DMS153 treated with DMSO at 0.1 percent for 48 hours (cell line): ENCODE measurements at regions not wholly inside any gene's neighbourhood (a gene's known extent, or its start where the extent isn't known, plus 50 kb on each side); places are given as distances from the start of the nearest gene placed in this dataset.
"Not testable (repeated sequence)": the region's sequence is repeated elsewhere in the genome, so short reads cannot be mapped to it uniquely, and the experiment has no call there.

Experiments used
- DNase-seq: peaks from one replicate; lab custom pipeline; 2025; ENCODE audit not compliant: unreplicated experiment; lab: John Stamatoyannopoulos, UW

- no peak for DNase-seq
Measured at GRCh38 chr1:29774355-29774754, 538.0 kb downstream of the PTPRU start.

GRCh38 chr1:29772584-29773100 lies 536.3 kb downstream of the PTPRU start:
- no peak for DNase-seq

- DNase-seq: no peak
Measured at GRCh38 chr1:29767769-29768425, 531.6 kb downstream of the PTPRU start.

- DNase-seq: no peak
Measured at GRCh38 chr1:29767088-29767685, 530.9 kb downstream of the PTPRU start.

GRCh38 chr1:29762635-29763034 lies 526.3 kb downstream of the PTPRU start:
- DNase-seq: no peak

DNA sequence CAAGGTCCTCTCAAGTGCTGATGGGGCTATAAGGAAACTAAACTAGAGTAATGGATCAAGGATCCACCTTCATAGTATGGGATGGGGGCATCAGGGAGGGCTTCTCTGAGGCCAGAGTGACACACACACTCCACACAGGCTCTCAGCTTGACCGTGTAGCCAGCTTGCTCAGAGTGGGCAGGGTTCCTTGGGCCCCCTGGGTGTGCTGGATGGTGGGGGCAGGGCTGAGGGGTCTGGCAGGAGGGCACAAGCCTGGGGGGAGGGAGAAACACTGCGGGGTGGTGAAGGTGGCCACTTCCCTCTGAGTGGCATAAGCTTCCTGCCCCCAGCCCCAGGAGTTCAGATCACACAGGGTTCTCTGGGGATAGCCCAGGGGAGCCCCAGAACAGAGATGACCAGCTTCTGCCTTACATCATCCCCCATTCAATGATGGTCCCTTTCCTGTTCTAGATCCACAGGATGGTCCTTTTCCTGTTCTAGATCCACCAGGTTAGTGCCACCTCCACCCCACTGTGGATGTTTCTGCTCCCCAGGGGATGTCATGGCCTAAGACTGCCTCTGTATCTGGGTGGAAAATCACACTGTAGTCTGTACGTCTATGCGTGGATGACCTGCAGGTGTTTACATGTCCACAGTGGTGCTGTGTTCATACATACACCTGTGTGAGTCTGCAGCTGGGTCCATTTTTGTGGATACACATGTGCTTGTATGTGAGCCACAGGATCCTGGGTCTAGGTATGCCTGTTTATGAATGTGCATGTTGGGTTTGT lies 525.0 kb downstream of the PTPRU start:
- DNase-seq: no peak

DNA sequence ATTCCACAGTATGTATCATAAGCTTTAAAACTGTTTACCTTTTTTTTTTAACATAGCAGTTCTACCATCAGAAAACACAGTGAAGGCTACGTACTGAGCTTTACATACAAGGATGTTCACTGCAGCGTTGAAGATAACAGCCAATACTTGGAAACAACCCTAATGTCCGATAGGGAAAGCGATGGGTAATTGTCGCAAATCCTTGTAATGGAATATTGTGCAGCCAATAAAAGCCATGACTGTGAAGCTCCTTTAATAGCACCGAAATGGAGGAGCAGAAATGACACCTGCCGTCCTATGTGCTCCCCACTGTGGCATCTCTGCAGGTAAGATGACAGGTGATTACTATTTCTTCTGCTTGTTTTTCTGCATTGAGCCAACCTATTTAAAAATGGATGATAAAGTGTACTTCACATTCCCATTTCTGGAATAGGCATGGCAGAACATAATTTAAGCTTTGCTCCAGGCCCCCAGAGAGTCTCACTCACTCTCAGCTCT lies 523.8 kb downstream of the PTPRU start:
- DNase-seq: no peak

- DNase-seq: no peak
Measured at GRCh38 chr1:29758781-29759499, 522.6 kb downstream of the PTPRU start.

DNA sequence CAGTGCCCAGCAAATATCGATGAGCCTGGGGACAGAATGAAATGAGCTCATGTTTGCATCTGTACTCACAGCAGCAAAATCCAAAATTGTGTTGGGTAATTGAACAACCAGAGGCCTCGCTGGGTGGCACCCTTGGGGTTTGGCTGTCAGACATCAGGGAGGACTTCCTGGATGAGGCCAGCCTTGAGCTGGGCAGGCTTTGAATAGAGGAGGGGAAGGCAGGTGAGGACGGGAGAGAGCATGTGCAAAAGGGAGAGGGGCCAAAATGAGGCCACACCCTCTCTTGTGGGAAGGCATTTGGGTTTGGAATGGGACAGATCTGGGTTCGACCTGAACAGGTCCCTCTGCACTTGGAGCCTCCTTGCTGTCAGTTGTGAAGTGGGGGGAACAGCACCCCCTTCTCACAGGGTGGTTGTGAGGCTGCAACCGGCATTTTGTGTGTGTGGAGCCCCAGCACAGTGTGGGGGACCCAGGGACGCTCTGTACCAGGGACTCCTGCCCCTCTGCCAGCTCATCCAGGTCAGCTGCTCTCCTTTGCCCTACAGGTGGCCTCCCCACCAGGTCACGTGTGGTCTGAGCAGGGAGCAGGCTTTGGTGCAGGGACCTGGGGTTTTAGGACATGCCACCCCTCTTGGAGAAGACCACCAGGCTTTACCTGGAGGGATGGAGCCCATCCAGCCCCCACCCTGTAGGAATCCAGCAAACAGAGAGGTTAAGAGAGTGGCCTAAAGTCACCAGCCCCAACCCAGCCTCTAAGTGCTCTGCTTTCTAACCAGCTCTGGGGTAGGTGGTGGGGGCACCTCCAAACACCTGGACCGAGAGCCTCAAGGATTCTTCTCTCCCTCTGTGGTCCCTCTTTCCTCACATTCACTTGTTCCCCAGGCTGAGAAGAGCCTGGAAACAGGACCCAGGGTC lies 521.8 kb downstream of the PTPRU start:
- no peak for DNase-seq

DNA sequence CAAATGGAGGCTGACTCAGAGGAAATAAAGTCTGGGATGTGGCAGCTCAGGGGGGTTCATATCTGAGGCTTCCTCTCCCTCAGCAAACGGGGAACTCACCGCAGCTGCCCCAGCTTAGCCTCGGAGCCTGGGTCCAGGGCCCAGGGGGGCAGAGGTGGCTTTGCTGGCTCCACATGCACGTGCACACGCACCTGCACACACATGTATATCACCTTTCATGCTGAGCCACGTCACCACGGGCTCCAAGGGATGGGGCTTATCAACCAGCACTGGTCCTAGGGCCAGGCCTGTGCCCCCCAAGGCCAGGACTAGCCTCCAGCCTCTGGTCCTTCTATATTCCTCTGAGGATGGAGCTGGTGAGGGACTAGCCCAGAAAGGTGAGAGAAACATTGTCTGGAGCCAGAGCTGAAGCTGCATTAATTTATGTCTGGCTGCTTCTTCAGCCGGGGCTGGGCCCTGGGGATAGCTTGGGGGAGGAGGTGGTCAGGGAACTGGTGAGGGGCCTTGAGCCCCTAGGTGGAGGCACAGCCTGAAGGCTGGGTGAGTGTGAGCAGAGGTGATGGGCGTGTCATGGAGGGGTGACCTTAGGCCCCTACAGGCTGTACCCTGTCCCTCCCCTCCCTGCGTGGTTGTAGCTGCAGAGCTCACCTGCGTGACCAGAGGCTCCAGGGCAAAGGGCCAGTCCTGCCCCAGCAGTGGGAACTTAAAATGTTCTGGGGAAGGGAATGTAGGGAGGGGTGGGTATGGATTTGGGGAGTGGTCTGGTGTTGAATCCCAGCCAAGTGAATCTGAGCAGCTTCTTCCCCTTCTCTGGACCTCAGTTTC lies 520.8 kb downstream of the PTPRU start:
- no peak for DNase-seq

DNA sequence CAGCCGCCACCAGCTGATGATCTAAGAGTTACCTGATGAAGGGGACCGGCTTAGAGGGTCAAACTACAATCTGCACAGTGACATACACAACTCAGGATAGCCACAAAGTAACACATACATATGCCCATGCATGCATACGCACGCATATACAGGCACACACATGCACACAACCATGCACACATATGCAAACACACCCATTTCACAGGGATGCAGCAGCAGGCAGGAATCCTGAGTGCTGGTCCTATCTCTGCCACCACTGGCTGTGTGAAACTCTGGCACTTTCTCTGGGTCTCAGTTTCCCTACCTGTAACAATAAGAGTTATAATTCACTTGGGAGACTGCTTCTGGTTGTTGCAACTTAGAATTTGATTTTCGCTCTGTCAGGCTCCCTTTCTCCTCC lies 520.2 kb downstream of the PTPRU start:
- DNase-seq: no peak

DNA sequence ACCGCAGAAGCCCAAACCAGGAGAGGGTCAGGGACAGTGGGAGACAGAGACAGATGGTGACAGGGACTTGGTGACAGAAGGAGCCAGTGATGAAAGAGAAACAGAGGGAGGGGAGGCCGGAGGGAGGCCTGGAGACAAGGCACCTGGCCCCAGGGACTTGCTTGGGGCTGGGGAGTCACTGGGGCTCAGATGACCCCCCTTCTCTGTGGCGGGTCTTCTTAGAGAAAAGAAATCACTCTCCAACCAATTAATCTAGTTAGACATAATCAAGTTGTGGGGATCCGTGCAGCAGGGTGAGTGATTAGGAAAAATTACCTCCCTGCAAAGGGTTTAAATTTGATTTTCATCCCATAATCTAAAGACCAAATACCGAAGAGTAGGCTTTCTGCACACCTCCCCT lies 519.8 kb downstream of the PTPRU start:
- no peak for DNase-seq

DNA sequence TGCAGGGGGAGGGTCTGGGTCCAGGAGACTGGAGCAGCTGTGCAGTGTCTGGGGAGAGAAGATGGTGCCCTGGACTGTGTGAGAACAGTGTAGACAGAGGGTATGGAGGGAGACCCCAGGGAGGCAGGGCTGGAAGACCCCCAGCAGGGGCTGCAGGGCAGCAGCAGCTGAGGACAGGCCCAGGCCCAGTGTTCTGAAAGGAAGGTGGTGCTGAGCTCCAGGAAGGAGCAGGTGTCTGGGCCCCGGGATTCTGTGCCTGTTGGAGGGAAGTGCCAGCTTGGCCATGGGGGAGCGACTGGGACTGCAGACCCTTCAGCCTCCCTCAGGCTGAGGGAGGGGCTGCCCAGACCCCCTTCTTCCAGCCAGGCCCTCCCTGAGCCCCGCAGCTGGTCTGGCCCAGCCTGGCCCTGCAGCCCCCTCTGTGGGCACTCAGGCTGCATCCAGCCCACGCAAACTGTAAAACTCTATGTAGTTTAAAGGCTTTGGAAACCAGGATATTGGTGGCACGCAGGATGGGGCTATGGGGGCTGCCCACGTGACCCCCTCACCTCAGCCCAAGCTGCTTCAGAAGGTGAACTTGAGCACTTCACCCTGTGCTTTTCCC lies 519.2 kb downstream of the PTPRU start:
- DNase-seq: not testable (repeated sequence)

DNA sequence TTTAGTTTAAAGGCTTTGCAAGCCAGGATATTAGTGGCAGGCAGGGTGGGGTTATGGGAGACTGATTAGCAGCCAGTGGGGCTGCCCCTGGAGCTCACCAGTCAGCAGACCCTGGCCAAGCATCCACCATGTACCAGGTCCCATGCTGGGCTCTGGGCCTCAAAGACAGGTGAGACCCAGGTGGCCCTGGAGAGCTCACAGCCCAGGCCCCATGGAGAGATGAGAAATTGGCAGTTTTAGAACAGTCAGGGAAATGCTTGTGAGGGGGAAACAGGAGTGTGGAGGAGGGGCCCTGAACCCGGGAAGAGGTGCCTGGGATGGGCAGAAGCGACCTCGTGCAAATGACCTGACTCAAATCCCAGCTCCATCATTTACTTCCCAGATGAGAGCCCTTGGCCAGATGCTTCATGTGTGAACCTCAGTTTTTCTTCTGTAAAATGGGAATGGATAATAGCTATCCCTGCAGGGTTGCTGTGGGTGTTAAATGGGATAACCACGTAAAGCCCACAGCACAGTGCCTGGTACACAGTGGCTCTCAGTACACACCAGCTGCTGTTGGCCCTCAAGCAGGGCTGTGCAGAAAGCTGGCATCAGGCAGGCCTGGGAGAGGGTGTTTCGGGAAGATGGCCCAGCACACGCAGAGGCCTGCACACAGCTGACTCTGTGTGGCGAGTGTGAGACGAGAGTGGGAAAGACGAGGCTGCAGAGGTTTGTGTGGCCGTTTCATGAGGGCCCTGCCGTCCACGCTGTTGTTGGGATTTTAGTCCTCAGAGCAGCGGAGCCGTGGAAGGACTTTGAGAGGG lies 518.5 kb downstream of the PTPRU start:
- no peak for DNase-seq

DNA sequence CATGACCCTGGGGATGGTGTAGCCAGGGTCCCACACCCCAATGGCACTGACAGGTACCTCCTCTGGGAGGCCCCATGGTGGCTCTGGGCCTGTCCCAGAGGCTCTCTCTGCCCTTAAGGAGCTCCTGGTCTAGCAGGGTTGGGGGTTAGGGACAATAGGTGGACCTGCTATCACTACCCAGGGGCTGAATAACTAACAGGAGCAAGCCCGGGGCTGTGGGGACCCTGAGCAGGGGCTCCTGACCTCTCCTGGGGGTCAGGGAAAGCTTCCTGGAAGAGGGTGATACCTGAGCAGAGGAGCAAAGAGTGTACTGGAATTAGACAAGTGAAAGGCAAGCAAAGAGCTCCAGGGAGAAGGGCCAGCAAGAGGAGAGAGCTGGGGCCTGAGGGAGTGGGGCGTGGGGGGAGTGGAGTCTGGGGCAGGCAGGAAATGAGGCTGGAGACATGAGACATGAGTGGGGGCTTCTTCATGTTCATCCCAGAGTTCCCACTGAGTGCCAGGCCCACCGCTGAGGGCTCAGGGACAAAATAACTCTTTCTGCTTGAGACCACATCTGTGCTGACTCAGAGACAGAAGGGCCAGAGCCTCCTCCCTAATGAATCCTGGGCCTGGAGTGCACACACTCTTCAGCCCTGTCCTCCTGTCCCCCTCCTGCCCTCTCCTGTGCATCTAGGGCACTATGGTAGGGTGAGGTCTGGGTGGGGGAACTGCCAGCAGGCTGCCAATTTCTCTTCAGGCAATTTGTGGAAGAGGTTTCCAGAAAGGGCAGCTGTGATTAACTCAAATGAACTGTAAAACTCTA lies 517.6 kb downstream of the PTPRU start:
- DNase-seq: no peak

DNA sequence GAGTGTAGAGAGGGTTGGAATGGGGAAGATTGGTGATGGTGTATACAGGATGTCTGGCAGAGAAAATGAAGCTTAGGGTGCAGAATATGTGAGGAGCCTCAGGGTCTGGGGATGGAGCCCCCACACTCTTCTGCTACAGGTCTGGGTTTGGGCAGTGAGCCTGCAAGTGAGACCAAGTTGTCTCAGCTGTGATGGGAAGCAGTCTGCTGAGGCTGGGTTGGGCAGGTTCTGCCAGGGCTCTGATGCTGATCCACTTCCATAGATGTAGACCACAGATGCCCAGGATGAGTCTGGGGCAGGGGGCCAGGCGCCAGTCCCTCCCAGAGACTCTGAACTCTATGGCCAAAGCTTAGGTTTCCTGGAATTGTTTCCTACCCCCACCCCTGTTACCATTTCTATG lies 516.9 kb downstream of the PTPRU start:
- DNase-seq: no peak

- DNase-seq: no peak
Measured at GRCh38 chr1:29752141-29752540, 515.8 kb downstream of the PTPRU start.
